ENCODE measurements at regions not wholly inside any gene's neighbourhood (a gene's known extent, or its start where the extent isn't known, plus 50 kb on each side); places are given as distances from the start of the nearest gene placed in this dataset.

DNA sequence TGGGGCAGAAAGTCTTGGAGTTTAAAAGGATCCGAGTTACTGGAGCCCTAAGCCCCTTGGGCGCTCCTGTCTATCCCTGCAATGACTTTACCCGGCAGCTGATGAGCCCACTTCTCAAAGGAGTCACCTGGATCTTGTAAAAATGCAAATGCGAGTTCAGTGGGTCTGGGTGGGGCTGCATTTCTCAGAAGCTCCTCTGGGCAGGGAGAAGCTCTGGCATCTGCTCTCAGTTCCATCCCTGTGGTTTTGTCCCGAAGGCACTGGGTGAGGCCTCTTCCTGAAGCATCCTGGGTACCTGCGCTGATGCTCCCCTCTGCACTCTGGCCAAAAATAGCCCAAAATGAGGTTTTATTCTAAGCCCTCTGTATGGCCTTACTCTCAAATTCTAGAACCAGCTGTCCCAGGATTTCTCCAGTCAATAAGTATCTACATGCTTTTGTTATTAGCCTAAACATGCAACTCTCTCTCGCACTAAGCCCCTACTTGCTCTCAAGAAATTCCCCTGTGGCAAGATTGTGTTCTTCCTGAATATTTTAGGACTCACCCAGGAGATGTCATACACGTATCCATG, 167.8 kb upstream of the APCDD1 start:
- TF ChIP-seq, protein P1, sequence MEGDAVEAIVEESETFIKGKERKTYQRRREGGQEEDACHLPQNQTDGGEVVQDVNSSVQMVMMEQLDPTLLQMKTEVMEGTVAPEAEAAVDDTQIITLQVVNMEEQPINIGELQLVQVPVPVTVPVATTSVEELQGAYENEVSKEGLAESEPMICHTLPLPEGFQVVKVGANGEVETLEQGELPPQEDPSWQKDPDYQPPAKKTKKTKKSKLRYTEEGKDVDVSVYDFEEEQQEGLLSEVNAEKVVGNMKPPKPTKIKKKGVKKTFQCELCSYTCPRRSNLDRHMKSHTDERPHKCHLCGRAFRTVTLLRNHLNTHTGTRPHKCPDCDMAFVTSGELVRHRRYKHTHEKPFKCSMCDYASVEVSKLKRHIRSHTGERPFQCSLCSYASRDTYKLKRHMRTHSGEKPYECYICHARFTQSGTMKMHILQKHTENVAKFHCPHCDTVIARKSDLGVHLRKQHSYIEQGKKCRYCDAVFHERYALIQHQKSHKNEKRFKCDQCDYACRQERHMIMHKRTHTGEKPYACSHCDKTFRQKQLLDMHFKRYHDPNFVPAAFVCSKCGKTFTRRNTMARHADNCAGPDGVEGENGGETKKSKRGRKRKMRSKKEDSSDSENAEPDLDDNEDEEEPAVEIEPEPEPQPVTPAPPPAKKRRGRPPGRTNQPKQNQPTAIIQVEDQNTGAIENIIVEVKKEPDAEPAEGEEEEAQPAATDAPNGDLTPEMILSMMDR (conservative IDR thresholded peaks at IDR 0.05; ENCODE audit: low read length): no peak
- TF ChIP-seq EZH2phosphoT487 (IDR thresholded peaks at IDR 0.05; ENCODE audit: borderline replicate concordance): no peak
